Erythroblast (primary cell): ENCODE measurements at regions not wholly inside any gene's neighbourhood (a gene's known extent, or its start where the extent isn't known, plus 50 kb on each side); places are given as distances from the start of the nearest gene placed in this dataset.

Experiments used
- GATA1 ChIP-seq: IDR thresholded peaks from 2 replicates; pipeline ENCODE4 v1.6.1; 2011; ENCODE audit warnings: low read depth, mild to moderate bottlenecking, control low read depth, low read length, moderate library complexity
- POLR2A ChIP-seq: IDR thresholded peaks from 2 replicates; pipeline ENCODE4 v1.6.1; 2011; ENCODE audit warnings: mild to moderate bottlenecking, low read length

GRCh38 chr5:82721087-82721410, 356.1 kb downstream of the TMEM167A start:
- no peak for TF ChIP-seq POLR2A
- no peak for TF ChIP-seq GATA1
